Calu3 (cell line): ENCODE measurements at regions not wholly inside any gene's neighbourhood (a gene's known extent, or its start where the extent isn't known, plus 50 kb on each side); places are given as distances from the start of the nearest gene placed in this dataset.
"Not testable (repeated sequence)": the region's sequence is repeated elsewhere in the genome, so short reads cannot be mapped to it uniquely, and the experiment has no call there.

ENCODE experiments used
- BruUV-seq: library from RNA; stranded (reverse); fragments of 400-500 nt; replicated peaks from 2 replicates; lab custom pipeline; 2021; lab: Mats Ljungman, UMichigan
- CTCF ChIA-PET: fragments of 300-600 bp; sonication (Branson Sonifier 250); formaldehyde crosslinking; loops from one replicate; lab custom pipeline; 2022; ENCODE audit warnings: antibody characterized with exemption; lab: Charles Lee
- DNase-seq: peaks from one replicate; pipeline ENCODE4 v3.0.0; 2022
- H3K27ac Mint-ChIP-seq: one replicate; pipeline ENCODE4 v1.8.0; 2022; ENCODE audit warnings: mixed read lengths; ENCODE audit not compliant: unreplicated experiment
- H3K27me3 Mint-ChIP-seq: one replicate; pipeline ENCODE4 v1.8.0; 2022; ENCODE audit warnings: mixed read lengths; ENCODE audit not compliant: unreplicated experiment
- H3K36me3 Mint-ChIP-seq: one replicate; pipeline ENCODE4 v1.8.0; 2022; ENCODE audit warnings: mild to moderate bottlenecking, moderate library complexity, mixed read lengths; ENCODE audit not compliant: insufficient read depth, unreplicated experiment
- H3K4me1 Mint-ChIP-seq: one replicate; pipeline ENCODE4 v1.8.0; 2022; ENCODE audit warnings: mild to moderate bottlenecking, low read depth, mixed read lengths; ENCODE audit not compliant: unreplicated experiment
- H3K4me3 Mint-ChIP-seq: one replicate; pipeline ENCODE4 v1.8.0; 2022; ENCODE audit warnings: mild to moderate bottlenecking, low read depth, moderate library complexity, mixed read lengths; ENCODE audit not compliant: unreplicated experiment
- H3K9me3 Mint-ChIP-seq: one replicate; pipeline ENCODE4 v1.8.0; 2022; ENCODE audit warnings: low read depth, mixed read lengths; ENCODE audit not compliant: unreplicated experiment
- CTCF ChIP-seq: fragments of 200-600 bp; IDR thresholded peaks from one replicate; pipeline ENCODE4 v1.8.0; 2022; ENCODE audit warnings: antibody characterized with exemption; ENCODE audit not compliant: unreplicated experiment
- intact Hi-C: fragments of 100-400 bp; cut with micrococcal nuclease; formaldehyde crosslinking; loops from one replicate; pipeline ENCODE4 v1.10.0; 2022; ENCODE audit not compliant: unreplicated experiment

GRCh38 chr13:54799621-54800226, 1771.1 kb downstream of the OLFM4 start:
- no TSS peak for BruUV-seq
- TF ChIP-seq CTCF = no peak
- Mint-ChIP-seq H3K4me3 (no peak overlapping the region), H3K36me3 (no peaks in the 10 kb centered on the region), H3K27ac (no peak overlapping the region), H3K4me1 (no peaks in the 10 kb centered on the region), H3K9me3 (peaks cover 14% of the 10 kb centered on the region), H3K27me3 (no peaks in the 10 kb centered on the region)
- intact Hi-C loops = no loop called here
- CTCF ChIA-PET = no interaction called here
- DNase-seq = no peak

DNA sequence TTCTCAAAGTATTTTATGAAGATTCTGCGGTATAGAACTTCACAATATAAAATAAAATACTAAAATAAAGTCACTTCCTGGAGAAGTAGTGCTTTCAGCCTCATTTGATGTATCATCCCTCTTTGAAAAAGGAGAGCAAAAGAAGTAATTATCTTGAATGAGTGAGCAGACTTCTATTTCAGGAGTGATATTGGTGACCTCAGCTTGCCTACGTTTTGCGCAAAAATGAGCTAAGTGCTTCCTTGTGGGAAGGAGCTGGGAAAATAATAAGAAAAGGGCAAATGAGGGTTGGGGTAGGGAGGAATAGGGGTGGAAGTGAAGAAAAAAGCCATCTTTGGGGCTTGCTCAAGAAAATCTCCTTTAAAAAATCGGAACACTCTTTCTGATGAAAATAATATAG, 1773.6 kb downstream of the OLFM4 start:
- TF ChIP-seq CTCF = no peak
- Mint-ChIP-seq H3K4me3 (no peak overlapping the region), H3K9me3 (peaks cover 15% of the 10 kb centered on the region), H3K27ac (no peak overlapping the region), H3K36me3 (no peaks in the 10 kb centered on the region), H3K4me1 (no peaks in the 10 kb centered on the region), H3K27me3 (no peaks in the 10 kb centered on the region)
- no peak for DNase-seq
- CTCF ChIA-PET = interaction anchor here (0.6 kb wide), 1 partner anchor 829 kb away, joined by 3 read pairs; no protein-coding TSS in a partner anchor
- intact Hi-C loops = no loop called here
- no TSS peak for BruUV-seq

DNA sequence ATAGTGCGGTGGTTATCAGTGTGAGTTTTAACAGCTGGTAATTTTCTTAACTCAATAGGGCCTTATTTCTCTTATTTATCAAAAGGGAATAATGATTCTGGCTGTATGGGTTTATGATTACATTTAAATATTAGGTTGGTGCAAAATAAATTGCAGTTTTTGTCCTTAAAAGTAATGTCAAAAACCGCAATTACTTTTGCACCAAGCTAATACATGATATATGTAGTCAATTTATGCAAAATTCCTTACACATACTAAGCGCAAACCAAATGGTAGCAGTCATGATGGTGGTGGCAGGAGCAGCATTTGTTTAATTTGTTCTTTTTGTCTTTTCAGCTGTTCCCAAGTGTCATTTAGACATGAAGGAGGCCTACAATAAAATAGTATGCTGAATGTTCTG, 1777.1 kb downstream of the OLFM4 start:
- H3K27ac Mint-ChIP-seq = no peak overlapping the region
- intact Hi-C loops = no loop called here
- peaks cover 14% of the 10 kb centered on the region for H3K9me3 Mint-ChIP-seq
- no peak for DNase-seq
- no peaks in the 10 kb centered on the region for H3K27me3 Mint-ChIP-seq
- CTCF ChIA-PET = no interaction called here
- H3K36me3 Mint-ChIP-seq = no peaks in the 10 kb centered on the region
- H3K4me3 Mint-ChIP-seq = no peak overlapping the region
- no peak for TF ChIP-seq CTCF
- no TSS peak for BruUV-seq
- H3K4me1 Mint-ChIP-seq = no peaks in the 10 kb centered on the region

DNA sequence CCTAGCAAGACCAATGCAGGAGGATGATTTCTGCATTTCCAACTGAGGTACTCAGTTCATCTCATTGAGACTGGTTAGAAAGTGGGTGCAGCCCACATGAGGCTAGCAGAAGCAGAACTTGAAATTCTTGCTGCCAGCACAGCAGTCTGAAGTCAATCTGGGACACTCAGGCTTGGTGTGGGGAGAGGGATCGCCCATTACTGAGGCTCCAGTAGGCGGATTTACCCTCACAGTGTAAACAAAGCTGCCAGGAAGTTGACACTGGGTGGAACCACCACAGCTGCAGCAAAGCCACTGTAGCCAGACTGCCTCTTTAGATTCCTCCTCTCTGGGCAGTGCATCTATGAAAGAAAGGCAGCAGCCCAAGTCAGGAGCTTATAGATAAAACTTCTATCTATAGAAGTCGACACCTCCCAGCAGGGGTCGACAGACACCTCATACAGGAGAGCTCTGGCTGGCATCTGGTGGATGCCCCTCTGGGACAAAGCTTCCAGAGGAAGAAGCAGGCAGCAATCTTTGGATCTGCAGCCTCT, 1793.4 kb downstream of the OLFM4 start:
- H3K27me3 Mint-ChIP-seq, H3K4me3 Mint-ChIP-seq, BruUV-seq, CTCF ChIA-PET, DNase-seq, intact Hi-C loops, H3K4me1 Mint-ChIP-seq, H3K9me3 Mint-ChIP-seq, H3K36me3 Mint-ChIP-seq, H3K27ac Mint-ChIP-seq: not testable (repeated sequence)

- H3K27me3 Mint-ChIP-seq, H3K27ac Mint-ChIP-seq, DNase-seq, H3K4me3 Mint-ChIP-seq, BruUV-seq, H3K9me3 Mint-ChIP-seq, intact Hi-C loops, H3K4me1 Mint-ChIP-seq, CTCF ChIA-PET, H3K36me3 Mint-ChIP-seq: not testable (repeated sequence)
These were observed 1800.9 kb downstream of the OLFM4 start for GRCh38 chr13:54829391-54830068.
